ENCODE measurements at regions not wholly inside any gene's neighbourhood (a gene's known extent, or its start where the extent isn't known, plus 50 kb on each side); places are given as distances from the start of the nearest gene placed in this dataset.

GRCh38 chr12:125276567-125276966, 211.3 kb downstream of the AACS start:
- DNase-seq, result no peak

GRCh38 chr12:125280482-125281377, 215.5 kb downstream of the AACS start:
- no peak for DNase-seq

- DNase-seq, result no peak
Measured at GRCh38 chr12:125282921-125283320, 217.7 kb downstream of the AACS start.

GRCh38 chr12:125283521-125283920, 218.3 kb downstream of the AACS start:
- no peak for DNase-seq

GRCh38 chr12:125284087-125284486, 218.9 kb downstream of the AACS start:
- DNase-seq, result no peak

DNA sequence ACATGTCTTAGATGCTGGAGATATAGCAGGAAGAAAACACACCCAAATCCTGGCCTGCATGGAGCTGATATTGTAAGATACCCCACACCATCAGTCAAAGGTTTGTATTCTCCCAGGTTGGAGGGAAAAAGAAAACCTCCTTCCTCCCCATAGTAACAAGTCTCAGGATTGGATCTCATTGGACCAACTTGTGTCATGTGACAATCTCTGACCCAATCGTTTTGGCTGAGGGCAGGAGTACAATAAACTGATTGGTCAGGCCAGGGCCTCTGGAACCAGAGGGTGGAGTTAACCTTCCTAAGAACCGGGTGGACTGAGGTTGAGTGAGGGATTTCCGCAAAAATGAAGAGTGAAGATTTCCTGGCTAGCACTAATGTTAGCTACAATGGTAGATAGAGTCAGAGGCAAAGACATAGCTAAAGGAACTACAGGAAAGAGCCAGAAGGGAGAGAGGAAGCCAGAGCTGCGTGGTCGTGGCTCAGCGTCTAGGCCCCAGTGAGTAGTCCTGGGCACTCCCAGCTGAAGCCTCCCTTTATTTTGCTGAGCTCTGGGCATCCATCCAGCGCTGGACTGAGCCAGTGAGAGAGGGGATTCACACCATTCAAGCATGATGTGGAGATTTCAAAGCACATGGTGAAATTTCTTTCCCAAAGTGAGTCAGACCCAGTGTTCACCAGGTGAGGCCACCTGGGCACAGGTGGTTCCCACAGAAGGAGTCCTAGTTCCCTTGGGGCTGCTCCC, 219.9 kb downstream of the AACS start:
- no peak for DNase-seq

DNA sequence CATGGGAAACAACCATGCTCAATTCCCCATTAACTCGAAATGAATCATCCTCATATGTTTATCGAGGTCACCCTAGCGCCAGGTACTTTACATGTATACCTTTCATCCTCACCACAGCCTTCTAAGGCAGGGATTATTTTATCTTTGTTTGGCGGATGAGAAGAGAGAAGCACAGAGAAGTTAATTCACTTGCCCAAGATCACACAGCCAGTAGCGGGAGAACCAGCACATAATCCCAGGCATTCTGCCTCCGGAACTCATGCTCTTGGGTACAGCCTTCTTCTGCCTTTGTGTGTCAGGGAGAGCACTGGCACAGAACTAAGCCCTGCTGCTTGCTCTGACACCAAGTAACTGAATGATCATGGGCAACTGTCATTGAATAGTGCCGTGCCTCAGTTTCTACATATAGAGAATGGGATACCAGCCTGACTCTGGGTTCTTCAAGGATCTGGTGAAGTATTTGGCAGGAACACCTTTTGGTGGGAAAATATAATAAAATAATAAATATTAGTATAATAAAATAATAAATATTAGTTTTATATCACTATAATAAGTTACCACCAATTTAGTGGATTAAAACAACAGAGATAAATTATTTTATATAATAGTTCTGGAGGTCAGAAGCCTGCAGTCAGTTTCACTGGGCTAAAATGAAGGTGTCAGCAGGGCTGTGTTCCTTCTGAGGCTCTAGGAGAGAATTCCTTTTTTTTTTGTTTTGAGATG, 220.9 kb downstream of the AACS start:
- DNase-seq, result no peak

DNA sequence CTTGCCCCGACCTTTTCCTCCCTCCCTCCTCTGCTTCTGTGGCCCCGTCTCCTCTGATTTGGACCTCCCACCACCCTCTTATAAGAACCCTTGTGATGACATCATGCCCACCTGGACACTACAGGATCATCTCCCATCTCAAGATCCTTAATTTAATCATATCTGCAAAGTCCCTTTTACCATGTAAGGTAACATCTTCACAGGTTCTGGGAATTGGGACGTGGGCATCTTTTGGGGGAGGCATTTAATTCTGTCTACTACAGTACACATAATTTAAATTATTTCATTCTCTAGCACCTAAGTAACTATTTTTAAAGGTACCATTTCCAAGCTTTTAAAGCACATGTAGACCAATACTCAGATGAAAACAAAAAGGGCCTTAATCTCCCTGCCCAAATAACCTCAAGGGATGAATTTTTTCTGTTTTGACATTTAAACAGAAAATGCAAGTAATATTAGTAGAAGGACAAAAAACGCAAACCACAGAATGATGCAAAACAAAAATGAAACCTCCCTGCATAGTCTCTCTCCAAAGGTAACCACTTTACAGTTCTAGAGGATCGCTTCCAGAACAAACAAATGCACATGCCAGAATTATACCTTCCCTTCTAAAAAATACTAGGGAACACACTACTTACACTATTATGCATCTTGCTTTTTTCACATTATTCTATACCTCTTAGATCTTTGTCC, 222.1 kb downstream of the AACS start:
- no peak for DNase-seq

- DNase-seq, result no peak
Measured at GRCh38 chr12:125288931-125289928, 224.0 kb downstream of the AACS start.

GRCh38 chr12:125289970-125290369, 224.7 kb downstream of the AACS start:
- DNase-seq, result no peak

GRCh38 chr12:125292700-125293099, 227.5 kb downstream of the AACS start:
- DNase-seq, result no peak

DNA sequence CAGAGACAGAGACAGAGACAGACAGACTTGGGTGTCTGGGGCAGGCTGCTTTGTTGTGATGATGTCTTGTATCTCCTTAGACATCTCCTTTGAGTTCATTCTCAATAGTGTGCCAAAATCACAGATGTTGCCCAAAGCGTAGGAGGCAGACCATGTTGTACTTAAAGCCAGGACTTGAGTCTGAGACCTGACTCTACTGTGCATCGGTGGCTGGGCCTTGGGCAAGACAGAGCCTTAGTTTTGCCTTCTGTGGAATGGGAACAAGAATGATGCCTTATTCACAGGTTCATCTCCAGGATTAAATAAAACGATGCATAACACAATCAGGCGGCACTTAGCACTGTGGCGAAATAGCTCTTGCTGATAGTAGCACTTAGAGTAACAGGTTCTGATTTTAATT, 230.3 kb downstream of the AACS start:
- no peak for DNase-seq

- no peak for DNase-seq
Measured at GRCh38 chr12:125296701-125297100, 231.5 kb downstream of the AACS start.

GRCh38 chr12:125299840-125300239, 234.6 kb downstream of the AACS start:
- no peak for DNase-seq

GRCh38 chr12:125300249-125300648, 235.0 kb downstream of the AACS start:
- DNase-seq, result no peak

- no peak for DNase-seq
Measured at GRCh38 chr12:125303337-125303736, 238.1 kb downstream of the AACS start.

DNA sequence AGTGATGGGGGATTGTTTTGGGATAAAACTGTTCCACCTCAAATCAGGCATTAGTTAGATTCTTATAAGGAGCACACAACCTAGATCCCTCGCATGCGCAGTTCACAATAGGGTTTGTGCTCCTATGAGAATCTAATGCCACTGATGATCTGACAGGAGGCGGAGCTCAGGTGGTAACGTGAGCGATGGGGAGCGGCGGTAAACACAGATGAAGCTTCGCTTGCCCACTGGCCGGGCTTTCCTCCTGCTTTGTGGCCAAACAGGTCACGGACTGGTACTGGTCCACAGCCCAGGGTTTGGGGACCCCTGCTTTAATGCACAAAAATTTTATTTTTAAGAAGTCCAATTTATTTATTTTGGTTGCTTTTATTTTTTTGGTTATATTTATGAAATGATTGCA, 238.8 kb downstream of the AACS start:
- DNase-seq, result no peak

DNA sequence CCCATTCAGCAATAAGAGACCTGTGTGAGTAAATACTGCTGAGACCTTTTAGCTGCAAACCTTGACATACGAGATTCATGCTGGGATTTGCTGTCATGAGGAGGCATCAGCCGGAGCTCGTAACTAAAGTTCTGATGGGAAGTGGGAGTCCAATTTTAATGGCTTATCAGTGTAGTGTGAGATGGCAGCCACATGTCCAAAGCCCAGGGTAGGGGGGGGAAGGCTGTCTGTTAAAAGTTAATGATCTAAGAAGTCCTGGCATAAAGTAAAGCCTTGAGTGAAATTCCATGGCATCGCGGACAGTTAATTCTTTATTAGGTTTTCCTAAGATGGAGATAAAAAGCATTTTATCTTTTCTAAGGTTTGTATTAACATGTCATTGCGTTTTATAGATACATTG, 240.0 kb downstream of the AACS start:
- no peak for DNase-seq

- DNase-seq, result no peak
Measured at GRCh38 chr12:125310461-125310860, 245.2 kb downstream of the AACS start.

- no peak for DNase-seq
Measured at GRCh38 chr12:125311050-125311449, 245.8 kb downstream of the AACS start.

GRCh38 chr12:125312471-125312870, 247.2 kb downstream of the AACS start:
- no peak for DNase-seq
